Activated T-helper 9 cell treated with anti-CD3 and anti-CD28 coated beads, Interleukin-2, amount 50 U/mL, for 16 hours (primary cell): ENCODE measurements at regions not wholly inside any gene's neighbourhood (a gene's known extent, or its start where the extent isn't known, plus 50 kb on each side); places are given as distances from the start of the nearest gene placed in this dataset.
"Not testable (repeated sequence)": the region's sequence is repeated elsewhere in the genome, so short reads cannot be mapped to it uniquely, and the experiment has no call there.

ENCODE experiments used
- DNase-seq: peaks from one replicate; pipeline ENCODE4 v3.0.0-alpha.2; 2020; ENCODE audit warnings: low read depth

DNA sequence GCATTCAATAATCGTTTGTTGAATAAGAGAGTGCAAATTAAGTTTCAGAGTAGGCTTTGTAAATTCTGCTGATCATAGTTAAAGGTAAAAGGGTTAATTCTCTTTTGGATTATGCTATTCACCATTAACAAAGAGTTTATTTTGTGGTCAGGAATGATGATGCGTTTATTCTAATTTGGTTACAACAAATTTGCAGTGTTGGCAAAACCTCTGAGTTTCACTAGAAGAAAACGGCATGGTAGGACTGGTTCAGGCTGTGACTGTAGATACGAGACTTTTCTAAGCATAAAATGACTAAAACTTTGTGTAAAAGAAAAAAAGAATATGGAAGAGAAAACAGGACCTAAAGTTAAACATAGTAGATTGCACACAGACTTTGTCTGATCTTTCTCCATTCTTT is 234.7 kb downstream of the TLR4 start:
- no peak for DNase-seq

DNA sequence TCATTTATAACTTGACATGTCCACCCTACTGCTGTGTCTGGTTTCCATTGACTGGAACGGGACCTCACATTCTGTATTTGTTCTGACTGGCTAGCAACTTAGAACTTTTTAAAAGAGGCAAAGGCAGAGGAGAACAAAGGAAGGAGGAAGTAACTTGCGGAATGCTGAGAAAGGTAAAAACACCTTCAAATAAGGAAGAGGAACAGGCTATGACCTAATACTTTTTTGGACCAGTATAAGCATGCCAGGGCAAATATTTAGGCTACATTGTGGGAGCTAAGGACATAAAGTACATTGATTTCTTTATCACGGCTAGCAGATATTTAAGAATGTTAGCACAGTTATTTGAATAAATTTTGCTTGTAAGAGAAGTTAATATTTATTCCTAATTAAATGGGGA is 240.5 kb downstream of the TLR4 start:
- DNase-seq: not testable (repeated sequence)

DNA sequence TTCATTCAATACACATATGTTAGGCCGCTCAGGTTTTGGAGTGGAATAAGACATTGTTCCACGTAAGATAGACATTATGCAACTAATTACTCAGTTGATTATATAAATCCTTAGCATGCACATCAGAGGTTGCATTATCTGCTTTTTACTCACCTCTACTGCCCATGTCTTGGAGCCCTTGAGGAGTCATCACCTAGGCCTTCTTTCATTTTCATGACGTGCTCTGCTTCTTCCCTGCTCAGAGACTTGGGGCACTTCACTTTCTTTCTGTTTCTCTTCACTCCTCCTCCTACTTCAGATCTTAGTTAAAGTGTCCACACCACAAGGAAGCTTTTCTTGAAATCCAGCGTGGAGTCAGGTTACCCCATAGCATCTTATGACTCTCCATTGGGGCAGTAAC is 241.1 kb downstream of the TLR4 start:
- no peak for DNase-seq

DNA sequence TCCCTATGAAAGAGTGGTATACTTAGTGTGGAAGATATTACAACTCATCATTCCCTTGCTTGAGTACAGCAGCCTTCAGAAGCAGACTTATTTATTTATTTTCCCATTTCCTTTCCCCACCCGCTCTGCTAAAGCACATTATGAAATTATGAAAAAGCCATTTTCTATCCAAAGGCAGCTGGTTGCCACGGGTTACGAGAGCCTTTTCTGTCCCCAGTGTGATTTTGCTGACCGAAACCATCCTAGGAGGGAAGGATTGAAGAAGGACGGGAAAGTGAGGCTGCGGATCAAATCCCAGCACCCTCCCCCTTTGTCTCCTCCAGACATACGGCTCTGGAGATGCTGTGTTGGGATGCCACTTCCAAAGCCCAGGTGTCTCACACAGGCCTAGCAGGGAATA is 246.9 kb downstream of the TLR4 start:
- no peak for DNase-seq

DNA sequence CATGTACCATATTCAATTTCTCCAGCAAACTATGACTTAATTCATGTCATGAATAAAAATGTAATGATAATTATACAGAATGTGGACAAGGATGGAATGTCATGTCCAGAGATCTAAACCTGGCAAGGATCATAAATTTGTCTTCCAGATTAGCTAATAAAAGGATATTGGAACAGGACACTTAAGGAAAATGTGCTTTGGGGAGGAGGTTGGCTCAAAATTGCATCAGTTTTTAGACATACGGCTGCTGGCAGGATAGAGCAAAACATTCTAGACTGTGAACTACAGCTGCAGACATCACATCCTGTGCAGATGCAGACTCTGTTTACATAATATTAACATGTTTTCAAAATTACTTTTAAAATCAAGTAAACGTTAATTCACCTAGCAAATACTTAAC is 248.4 kb downstream of the TLR4 start:
- no peak for DNase-seq

DNA sequence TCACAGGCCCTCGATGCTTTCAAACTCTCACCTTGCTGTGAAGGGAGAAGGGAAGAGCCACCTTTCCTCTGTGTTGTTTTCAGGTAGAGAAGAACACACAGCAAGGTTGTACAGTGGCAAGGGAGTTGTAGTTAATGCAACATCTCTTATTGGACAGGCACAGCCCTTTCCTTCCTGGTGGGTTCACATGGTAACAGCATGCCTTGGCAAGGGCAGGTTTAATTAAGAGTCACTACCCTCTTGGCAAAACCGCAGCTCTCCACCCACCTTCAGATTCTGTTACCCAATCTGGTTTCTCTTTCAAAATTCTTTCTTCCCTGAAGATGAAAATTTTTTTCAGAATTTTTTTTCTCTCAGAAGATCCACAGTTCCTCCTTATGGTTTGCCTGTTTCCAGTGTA is 253.1 kb downstream of the TLR4 start:
- DNase-seq: no peak

DNA sequence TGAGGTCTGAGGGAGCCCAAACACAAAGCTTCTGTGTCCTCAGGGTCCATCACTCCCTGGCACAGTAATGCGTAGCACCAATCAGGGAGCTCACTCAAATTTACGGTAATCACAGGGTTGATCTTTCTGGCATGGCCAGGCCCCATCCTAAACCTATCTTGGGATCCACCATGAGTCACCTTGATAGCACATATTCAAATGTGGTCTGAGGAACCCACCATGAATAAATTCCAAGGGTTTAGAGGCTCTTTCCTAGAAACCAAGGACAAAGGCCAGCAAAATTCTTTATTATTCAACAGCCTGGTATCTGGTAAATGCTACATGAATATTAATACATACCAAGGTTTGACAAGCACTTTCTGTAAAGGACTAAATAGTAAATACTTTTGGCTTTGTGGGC is 254.5 kb downstream of the TLR4 start:
- DNase-seq: no peak

DNA sequence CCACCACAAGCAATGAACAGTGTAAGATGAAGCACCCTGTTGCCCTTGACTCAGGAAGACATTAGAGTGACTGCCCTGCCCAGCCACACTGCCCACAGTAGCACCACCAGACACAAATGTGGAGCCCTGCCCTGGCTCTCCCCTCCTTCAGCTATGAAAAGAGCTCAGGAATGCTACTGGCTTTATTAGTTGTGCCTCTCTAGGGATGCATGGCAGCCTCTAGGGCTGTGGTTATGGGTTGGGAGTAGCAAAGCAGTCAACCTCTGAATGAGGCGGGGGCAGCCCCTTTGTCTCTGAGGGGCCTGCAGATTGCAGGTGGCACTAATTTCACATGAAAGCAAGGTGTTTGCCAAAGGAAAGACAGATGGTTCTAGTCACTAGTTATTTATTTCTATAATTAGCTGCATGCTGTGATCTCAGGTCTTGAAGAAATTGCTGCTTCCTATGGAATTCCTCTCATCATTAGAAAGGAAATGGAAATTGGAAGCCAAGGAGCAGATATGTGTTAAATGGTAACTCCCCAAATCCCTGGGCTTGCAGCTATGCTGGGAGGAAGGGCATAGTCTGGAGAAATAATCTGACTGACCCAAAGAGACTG is 259.4 kb downstream of the TLR4 start:
- no peak for DNase-seq

DNA sequence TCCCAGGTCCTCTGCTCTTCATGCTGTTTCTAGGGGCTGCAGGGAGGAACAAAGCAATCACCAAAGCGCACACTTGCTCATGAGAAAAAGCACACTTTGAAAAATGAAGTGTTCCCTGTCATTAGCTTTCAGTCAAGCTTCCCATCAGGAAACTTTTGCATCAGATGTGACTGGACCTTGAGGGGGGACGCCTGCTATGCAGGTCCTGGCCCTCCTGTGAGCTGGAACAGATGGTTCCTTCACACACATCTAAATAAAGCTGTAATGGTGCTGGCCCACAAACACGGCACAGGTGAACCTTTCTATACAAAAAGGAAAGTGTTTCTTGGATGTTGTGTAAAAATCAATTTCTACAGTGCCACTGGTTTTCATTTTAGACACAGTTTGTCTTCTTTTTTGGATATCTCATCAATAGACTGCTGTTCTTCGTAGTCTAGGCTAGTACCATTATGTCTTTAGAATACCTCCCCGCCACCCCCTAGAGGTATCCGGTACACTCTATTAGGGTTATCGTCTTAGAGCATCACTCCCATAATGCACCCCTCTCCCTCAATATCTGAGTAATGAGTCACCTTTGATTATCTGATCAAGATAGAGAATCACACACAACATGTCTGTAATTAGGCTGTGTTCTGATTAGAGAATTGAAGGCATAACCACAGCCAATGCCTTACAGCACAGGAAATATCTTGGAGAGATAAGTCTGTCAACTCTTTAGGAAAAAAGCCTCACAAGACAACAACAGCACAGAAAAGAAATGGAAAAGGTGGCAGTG is 266.3 kb downstream of the TLR4 start:
- DNase-seq: no peak

DNA sequence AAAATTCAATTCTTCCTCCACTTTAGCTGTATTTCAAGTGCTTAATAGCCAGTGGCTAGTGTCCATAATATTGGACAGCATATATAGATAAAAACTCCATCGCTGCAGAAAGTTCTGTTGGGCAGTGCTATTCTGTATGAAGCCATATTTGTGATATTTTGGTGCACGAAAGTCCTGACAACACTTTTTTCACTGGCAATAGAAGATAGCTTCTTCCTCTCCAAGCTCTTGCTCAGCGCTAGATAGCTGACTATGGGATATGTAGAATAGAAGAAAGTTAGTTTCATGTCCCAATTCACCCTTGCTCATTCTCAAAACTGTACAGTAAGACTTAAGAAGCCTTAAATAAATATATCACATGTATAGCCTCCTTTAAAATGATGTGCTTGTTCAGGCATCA is 269.9 kb downstream of the TLR4 start:
- DNase-seq: no peak

DNA sequence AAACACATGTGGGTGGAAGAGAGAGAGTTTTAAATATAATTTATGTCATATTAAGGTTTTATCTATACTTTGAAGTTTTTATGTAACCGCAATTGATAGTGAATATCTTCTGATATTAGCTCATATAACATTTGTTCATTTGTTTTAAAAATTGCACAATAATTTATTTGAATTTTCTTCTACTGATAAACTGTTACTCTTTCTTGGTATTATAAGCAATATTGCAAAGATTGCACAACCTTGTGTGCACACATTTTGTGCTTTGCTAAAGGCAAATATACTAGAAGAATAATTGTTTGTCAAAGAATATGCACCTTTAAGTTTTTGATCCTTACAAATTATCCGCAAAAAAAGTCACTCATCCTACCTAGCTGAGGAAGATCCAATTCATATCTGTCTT is 275.7 kb downstream of the TLR4 start:
- no peak for DNase-seq

DNA sequence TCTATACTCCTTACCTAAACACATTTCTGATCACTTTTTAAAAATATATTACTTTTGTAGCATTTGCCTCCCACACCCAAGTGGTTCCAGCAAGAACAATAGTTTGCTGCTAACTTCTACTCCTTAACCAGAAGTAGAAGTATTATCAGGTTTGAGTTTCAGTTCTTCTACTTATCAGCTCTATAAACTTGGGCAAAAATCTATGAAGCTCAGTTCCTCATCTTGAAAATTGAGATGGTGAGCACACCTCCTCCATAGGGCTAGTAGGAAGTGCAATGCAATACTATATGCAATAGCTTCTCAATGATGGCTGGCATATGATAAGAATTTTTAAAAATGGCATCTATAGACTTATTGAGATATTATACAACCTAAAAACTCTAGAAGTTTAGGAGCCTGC is 283.7 kb downstream of the TLR4 start:
- DNase-seq: no peak

DNA sequence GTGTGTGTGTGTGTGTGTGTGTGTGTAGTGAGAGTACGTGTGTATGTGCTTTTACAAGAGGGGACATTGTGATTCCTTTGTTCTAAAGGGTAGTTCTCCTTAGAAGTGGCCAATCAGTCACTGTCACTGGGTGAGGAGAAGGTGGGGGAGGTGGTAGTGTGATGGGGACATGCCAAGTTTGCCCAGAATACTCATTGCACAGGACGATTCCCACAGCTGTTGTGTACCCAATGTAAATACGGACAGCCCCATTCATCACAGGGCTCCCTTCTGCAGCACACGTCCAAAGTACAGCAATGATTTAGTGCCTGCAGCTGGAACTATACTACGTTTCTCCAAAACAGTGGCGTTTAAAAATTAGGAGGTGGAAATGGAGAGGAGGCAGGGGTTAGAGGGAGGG is 287.8 kb downstream of the TLR4 start:
- DNase-seq: no peak

DNA sequence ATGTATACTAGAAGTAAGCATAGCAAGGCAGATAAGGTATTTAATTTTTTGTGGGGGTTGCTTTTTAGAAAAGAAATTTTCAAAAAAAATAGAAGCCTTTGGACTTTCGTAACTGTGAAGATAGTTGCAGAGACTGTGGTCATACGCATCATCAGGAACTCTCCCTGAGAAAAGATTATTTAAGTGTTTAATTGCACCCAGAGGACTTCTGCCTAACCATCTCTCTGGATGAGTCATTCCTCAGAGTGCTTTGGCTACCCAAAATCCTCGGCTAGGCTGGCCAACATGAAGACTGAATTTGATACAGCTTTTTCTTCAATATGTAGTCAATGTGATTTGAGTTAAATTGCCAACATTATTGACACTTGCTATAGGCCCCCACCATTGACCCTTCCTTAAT is 296.4 kb downstream of the TLR4 start:
- DNase-seq: no peak

DNA sequence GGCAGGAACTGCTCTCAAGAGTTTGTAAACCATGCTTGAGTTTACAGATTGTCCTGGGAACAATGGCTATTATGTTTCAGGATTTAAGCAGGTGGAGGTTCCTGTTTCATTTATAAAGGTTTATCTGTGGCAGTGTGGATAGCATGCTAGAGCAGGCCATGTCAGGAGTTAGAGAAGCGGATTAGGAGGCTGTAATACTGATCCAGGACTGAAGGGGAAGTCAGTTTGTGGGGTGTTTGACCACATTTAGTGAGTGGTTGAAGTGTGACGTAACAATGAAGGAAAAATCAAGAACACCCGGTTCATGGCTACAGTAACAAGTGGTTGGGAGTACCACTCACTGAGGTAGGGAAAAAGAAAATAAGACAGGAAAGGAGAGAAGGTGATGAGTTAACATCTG is 299.0 kb downstream of the TLR4 start:
- no peak for DNase-seq

DNA sequence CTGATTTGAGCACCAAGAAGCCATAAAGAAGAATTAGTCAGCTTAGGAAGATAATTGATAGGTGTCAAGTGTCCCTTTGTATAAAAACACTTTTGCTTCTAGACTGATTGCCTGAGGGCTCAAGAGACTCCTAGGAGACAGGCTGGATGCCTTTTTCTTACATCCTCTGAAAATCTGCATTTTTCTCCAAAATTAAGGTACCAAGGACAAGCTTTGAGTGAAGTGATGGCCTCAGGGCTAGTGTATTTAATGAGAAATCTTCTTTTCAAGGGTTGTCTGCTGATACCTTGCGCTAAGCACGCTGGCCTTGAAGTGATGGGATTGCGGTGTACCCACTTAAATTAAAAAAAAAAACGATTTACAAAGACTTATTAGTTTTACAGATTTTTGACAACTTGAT is 304.0 kb downstream of the TLR4 start:
- DNase-seq: no peak

DNA sequence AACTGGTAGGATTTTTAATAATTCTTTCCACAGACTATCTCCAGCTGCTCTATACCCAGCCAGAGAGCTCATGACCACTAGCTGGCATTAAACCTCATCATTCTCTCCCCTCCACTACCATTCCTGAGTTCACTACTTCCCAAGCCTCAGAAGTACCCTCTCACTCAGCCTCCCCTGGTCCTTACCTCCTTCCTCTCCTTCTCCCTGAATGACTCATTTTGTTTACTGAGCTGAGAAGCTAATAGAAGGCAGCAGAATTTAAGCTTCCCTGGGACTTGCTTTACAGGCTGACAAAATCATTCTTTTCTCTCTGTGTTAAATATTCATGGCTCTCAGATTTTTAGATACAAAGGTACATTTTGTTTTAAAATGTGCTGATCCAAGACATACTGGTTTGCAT is 305.4 kb downstream of the TLR4 start:
- no peak for DNase-seq

DNA sequence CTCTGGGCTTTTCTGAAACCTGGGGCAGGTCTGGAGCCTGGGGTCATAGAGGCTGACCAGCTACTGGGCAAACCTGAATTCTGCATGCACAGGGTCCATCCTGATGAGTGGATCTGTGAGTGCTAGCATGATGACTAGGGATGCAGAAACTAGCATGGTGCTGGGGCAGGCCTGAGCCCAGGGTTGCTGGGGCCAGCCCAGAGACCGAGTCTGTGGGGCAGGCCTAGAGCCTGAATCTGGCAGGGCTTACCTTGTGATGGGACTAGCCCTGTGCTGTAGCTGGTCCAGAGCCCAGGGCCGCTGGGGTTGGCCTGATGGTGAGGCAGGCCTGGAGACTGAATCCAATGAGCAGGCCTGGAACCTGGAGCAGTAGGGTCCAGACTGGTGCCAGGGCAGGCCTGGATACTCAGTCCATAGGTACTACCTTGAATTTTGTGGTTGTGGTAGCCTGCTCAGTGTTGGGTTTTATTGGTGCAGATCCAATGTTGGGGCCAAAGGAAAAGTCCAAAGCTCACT is 313.5 kb downstream of the TLR4 start:
- no peak for DNase-seq

DNA sequence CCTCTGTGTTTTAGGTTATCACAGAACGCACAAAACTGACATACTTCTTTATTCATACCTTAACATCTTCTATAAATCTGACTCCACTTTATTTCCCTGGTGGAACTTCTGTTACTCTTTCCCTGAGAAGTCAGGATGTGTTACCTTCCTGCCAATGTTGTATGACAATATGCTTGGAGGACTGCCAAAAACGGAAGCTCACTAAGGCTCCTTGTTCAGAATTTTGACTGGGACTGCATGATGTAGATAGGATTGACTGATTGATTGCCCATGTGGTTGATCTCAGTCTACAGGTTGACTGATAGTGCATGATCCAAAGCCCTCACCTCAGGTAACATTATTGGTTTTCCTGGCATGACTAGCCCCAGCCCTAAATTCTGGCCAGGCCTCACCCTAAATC is 319.4 kb downstream of the TLR4 start:
- DNase-seq: no peak

DNA sequence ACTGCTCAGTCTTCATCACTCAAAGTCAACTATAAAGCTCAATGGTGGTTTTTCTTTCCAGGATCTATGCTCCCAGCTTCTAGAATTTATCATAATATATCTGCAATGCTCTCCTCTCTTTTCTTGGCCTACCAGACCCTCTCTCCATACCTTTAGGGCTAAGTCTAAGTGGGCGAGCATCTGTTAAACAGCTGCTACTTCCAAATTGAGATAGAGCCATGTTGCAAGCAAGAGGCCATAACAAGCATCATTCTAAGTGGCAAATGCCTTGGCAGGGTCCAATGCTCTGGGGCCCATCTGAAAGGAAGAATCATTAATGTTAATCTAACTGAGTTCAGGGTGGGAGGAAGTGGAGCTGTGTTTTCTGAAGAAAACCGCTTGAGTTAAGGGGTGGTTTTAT is 324.0 kb downstream of the TLR4 start:
- no peak for DNase-seq

DNA sequence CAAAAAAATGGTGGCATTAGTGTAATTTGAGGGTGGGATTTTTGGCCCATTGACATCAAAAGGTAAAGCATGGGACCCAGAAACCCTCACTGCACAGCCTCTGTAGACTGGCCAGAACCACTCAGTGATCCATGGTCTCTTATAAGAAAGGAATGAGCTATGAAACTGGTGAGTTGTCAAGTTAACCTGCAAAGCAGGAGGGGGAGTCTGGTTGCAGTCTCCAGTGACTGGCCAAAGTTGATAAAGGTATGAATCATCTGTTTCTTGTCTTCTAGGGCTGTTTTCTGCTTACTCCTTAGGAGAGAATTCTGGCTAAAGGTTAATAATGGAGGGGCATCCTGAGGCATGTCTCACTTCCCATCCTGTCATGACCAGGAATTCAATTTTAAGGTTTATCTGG is 325.2 kb downstream of the TLR4 start:
- no peak for DNase-seq

DNA sequence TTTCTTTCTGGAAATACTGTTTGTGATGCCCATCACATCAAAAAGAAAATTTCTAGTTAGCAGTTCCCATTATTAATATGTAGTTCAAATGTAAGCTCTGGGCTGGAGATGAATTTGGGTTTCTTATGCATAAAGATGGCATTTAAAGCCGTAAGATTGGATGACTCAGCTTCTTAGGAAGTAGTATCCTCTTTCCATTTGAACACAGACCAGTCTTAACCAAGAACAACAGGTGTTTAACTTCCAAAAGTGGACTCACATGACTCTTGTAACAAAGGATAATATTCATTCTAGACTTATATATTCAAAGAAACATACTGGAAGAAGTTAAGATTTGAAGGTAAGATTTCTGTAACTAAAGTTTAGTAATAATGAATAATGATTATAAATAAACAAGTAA is 330.5 kb downstream of the TLR4 start:
- DNase-seq: no peak

DNA sequence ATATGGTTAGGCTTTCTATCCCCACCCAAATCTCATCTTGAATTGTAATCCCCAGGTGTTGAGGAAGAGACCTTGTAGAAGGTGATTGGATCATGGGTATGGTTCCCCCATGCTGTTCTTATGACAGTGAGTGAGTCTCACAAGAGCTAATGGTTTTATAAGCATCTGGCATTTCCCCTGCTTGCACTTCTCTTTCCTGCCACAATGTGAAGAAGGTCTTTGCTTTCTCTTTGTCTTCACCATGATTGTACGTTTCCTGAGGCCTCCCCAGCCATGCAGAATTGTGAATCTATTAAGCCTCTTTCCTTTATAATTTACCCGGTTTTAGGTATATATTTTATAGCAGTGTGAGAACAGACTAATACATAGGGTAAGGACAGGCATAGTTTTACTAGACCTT is 334.5 kb downstream of the TLR4 start:
- DNase-seq: no peak

DNA sequence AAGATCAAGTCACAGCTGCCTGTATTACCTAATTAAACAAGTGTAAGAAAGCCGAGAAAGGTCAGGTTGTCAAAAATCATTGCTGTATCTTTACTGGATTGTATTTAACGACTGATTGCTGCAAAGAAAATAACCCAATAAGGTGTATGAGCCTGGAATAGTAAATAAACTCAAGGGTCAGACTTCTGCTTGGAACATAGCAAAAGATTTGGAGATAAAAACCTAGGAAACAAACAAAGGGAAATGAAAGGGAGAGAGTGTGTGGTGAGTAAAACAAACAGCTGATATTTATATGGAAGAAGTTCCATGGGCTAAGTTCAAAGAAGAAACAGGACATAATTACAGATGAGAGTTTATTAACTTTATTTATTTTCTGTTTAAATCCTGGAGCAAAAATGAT is 354.0 kb downstream of the TLR4 start:
- DNase-seq: no peak
